Neuronal stem cell (in vitro differentiated cells): ENCODE measurements at regions not wholly inside any gene's neighbourhood (a gene's known extent, or its start where the extent isn't known, plus 50 kb on each side); places are given as distances from the start of the nearest gene placed in this dataset.

Experiments
- DNase-seq: peaks from one replicate; pipeline ENCODE4 v3.0.0-alpha.2; 2013; ENCODE audit warnings: low spot score
- H2AFZ ChIP-seq: one replicate; pipeline ENCODE4 v1.6.1; 2013; ENCODE audit warnings: mild to moderate bottlenecking, low read length, inconsistent platforms
- H2AK5ac ChIP-seq: 2 replicates; pipeline ENCODE4 v1.6.1; 2013; ENCODE audit warnings: low read depth, mild to moderate bottlenecking, inconsistent platforms, low read length, moderate library complexity, mixed read lengths
- H2BK120ac ChIP-seq: 2 replicates; pipeline ENCODE4 v1.6.1; 2013; ENCODE audit warnings: low read depth, mild to moderate bottlenecking, inconsistent platforms, low read length, moderate library complexity, mixed read lengths
- H2BK12ac ChIP-seq: one replicate; pipeline ENCODE4 v1.6.1; 2013; ENCODE audit warnings: low read length, inconsistent platforms
- H2BK15ac ChIP-seq: 2 replicates; pipeline ENCODE4 v1.6.1; 2013; ENCODE audit warnings: mild to moderate bottlenecking, low read length, inconsistent platforms, mixed read lengths
- H2BK5ac ChIP-seq: one replicate; pipeline ENCODE4 v1.6.1; 2013; ENCODE audit warnings: inconsistent platforms, mild to moderate bottlenecking, low read length, moderate library complexity
- H3K14ac ChIP-seq: one replicate; pipeline ENCODE4 v1.6.1; 2013; ENCODE audit warnings: low read length, inconsistent platforms
- H3K18ac ChIP-seq: 2 replicates; pipeline ENCODE4 v1.6.1; 2013; ENCODE audit warnings: low read length, inconsistent platforms
- H3K23ac ChIP-seq: 2 replicates; pipeline ENCODE4 v1.6.1; 2013; ENCODE audit warnings: low read depth, mild to moderate bottlenecking, mixed read lengths, low read length, inconsistent platforms; ENCODE audit not compliant: poor library complexity
- H3K27ac ChIP-seq: replicated peaks from 3 replicates; pipeline ENCODE4 v1.5.1; 2013; ENCODE audit warnings: low read length, inconsistent platforms
- H3K27me3 ChIP-seq, 3 experiments: 2 replicates each; pipeline ENCODE4 v1.6.1; 2013; ENCODE audit warnings: low read length in 3 of 3, mild to moderate bottlenecking in 2 of 3, inconsistent platforms in 1 of 3, low read depth in 1 of 3, mixed read lengths in 1 of 3, moderate library complexity in 1 of 3; ENCODE audit not compliant: control insufficient read depth in 3 of 3, insufficient read depth in 3 of 3
- H3K36me3 ChIP-seq, 2 donors: replicated peaks in 1 of 2; 2 replicates each; pipeline ENCODE4 v1.6.1; 2013; ENCODE audit warnings: low read length in 2 of 2; ENCODE audit not compliant: control insufficient read depth in 2 of 2, insufficient read depth in 2 of 2
- H3K4ac ChIP-seq: 2 replicates; pipeline ENCODE4 v1.6.1; 2013; ENCODE audit warnings: inconsistent platforms, mild to moderate bottlenecking, low read length, moderate library complexity
- H3K4me1 ChIP-seq, 2 donors: 1 replicate in 1 of 2; 2 replicates in 1 of 2; pipeline ENCODE4 v1.6.1; 2013; ENCODE audit warnings: low read length in 2 of 2, low read depth in 1 of 2; ENCODE audit not compliant: control insufficient read depth in 2 of 2, insufficient read depth in 1 of 2
- H3K4me2 ChIP-seq: one replicate; pipeline ENCODE4 v1.6.1; 2013; ENCODE audit warnings: mild to moderate bottlenecking, low read length, inconsistent platforms; ENCODE audit not compliant: insufficient read depth, poor library complexity, severe bottlenecking
- H3K4me3 ChIP-seq, 2 donors: 2 replicates each; pipeline ENCODE4 v1.5.1; 2013; ENCODE audit warnings: low read length in 2 of 2, mild to moderate bottlenecking in 2 of 2, inconsistent platforms in 1 of 2, moderate library complexity in 1 of 2
- H3K79me1 ChIP-seq: one replicate; pipeline ENCODE4 v1.6.1; 2013; ENCODE audit warnings: low read depth, mild to moderate bottlenecking, inconsistent platforms, low read length, moderate library complexity
- H3K9ac ChIP-seq: one replicate; pipeline ENCODE4 v1.6.1; 2013; ENCODE audit warnings: mild to moderate bottlenecking, low read depth, low read length, inconsistent platforms; ENCODE audit not compliant: poor library complexity
- H3K9me3 ChIP-seq, 2 donors: replicated peaks in 1 of 2; 2 replicates each; pipeline versions ENCODE3 to v1.6.1; 2013; ENCODE audit warnings: low read length in 2 of 2, mild to moderate bottlenecking in 2 of 2, inconsistent platforms in 1 of 2, low read depth in 1 of 2, mixed read lengths in 1 of 2, moderate library complexity in 1 of 2; ENCODE audit not compliant: control insufficient read depth in 2 of 2, insufficient read depth in 1 of 2
- H4K8ac ChIP-seq: one replicate; pipeline ENCODE4 v1.6.1; 2013; ENCODE audit warnings: low read depth, mild to moderate bottlenecking, inconsistent platforms, low read length, moderate library complexity
- H4K91ac ChIP-seq: one replicate; pipeline ENCODE4 v1.6.1; 2013; ENCODE audit warnings: low read length, low read depth, mild to moderate bottlenecking, inconsistent platforms; ENCODE audit not compliant: poor library complexity
- WGBS, 2 donors: extraction: QIAGEN DNeasy Blood & Tissue Kit; methylation state at CpG; one replicate each; pipeline ENCODE4 v1.1.7; 2013; ENCODE audit warnings: missing lambda C conversion rate in 2 of 2, mixed read lengths in 1 of 2; ENCODE audit not compliant: insufficient read length in 2 of 2, insufficient replicate concordance in 1 of 2; ENCODE audit errors: extremely low coverage in 2 of 2; 5-methylcytosine and 5-hydroxymethylcytosine counted together

- Histone ChIP-seq H4K91ac (no peak overlapping the region), H3K14ac (no peak overlapping the region), H2AFZ (no peak overlapping the region), H3K36me3 (no peaks in the 10 kb centered on the region), H3K18ac (no peak overlapping the region), H2BK120ac (no peak overlapping the region), H3K9ac (no peak overlapping the region), H3K79me1 (no peaks in the 10 kb centered on the region), H3K4me2 (no peak overlapping the region), H3K9me3 (no peaks in the 10 kb centered on the region), H2AK5ac (no peak overlapping the region), H3K27me3 (no peaks in the 10 kb centered on the region), H2BK5ac (no peak overlapping the region), H3K4ac (no peak overlapping the region), H3K27ac (no peak overlapping the region), H3K4me3 (no peak overlapping the region), H3K4me1 (peaks cover 0 to 2% of the 10 kb centered on the region in 2 donors), H3K23ac (no peak overlapping the region), H2BK15ac (no peak overlapping the region), H2BK12ac (no peak overlapping the region), H4K8ac (no peak overlapping the region)
- DNase-seq, result no peak
These were observed 316.9 kb downstream of the ZNF621 start for GRCh38 chr3:40841570-40842109.

- H2AK5ac ChIP-seq, result no peak overlapping the region
- no peak overlapping the region for H3K14ac ChIP-seq
- no peak overlapping the region for H2BK12ac ChIP-seq
- H4K91ac ChIP-seq, result no peak overlapping the region
- no peak for DNase-seq
- H3K9ac ChIP-seq, result no peak overlapping the region
- H3K36me3 ChIP-seq, result no peaks in the 10 kb centered on the region
- no peaks in the 10 kb centered on the region for H3K27me3 ChIP-seq
- no peaks in the 10 kb centered on the region for H3K79me1 ChIP-seq
- no peak overlapping the region for H2BK120ac ChIP-seq
- H2BK15ac ChIP-seq, result no peak overlapping the region
- no peak overlapping the region for H4K8ac ChIP-seq
- H2BK5ac ChIP-seq, result no peak overlapping the region
- H3K4me1 ChIP-seq, result peaks cover 0 to 7% of the 10 kb centered on the region in 2 donors
- no CpG with 5 or more reads among the region's 11 CpGs for whole genome bisulfite sequencing, 2 donors
- no peaks in the 10 kb centered on the region for H3K9me3 ChIP-seq
- H3K23ac ChIP-seq, result no peak overlapping the region
- no peak overlapping the region for H3K18ac ChIP-seq
- H3K27ac ChIP-seq, result no peak overlapping the region
- H3K4me2 ChIP-seq, result no peak overlapping the region
- H2AFZ ChIP-seq, result no peak overlapping the region
- no peak overlapping the region for H3K4ac ChIP-seq
- H3K4me3 ChIP-seq, result no peak overlapping the region
These were observed 318.0 kb downstream of the ZNF621 start for GRCh38 chr3:40842714-40843113.

GRCh38 chr3:40843208-40843624 lies 318.5 kb downstream of the ZNF621 start:
- no peak for DNase-seq
- no peak overlapping the region for H3K27ac ChIP-seq
- H3K4me2 ChIP-seq, result no peak overlapping the region
- no peak overlapping the region for H2BK120ac ChIP-seq
- H3K4me1 ChIP-seq, result peaks cover 0 to 10% of the 10 kb centered on the region in 2 donors
- no peaks in the 10 kb centered on the region for H3K79me1 ChIP-seq
- no peak overlapping the region for H4K8ac ChIP-seq
- no peak overlapping the region for H2BK15ac ChIP-seq
- no peak overlapping the region for H2BK5ac ChIP-seq
- H3K27me3 ChIP-seq, result no peaks in the 10 kb centered on the region
- no peak overlapping the region for H3K18ac ChIP-seq
- H2AFZ ChIP-seq, result no peak overlapping the region
- H4K91ac ChIP-seq, result no peak overlapping the region
- H3K23ac ChIP-seq, result no peak overlapping the region
- no CpG with 5 or more reads among the region's 2 CpGs for WGBS, 2 donors
- no peak overlapping the region for H3K9ac ChIP-seq
- H3K36me3 ChIP-seq, result no peaks in the 10 kb centered on the region
- H3K9me3 ChIP-seq, result no peaks in the 10 kb centered on the region
- H3K4ac ChIP-seq, result no peak overlapping the region
- no peak overlapping the region for H3K14ac ChIP-seq
- no peak overlapping the region for H2AK5ac ChIP-seq
- H2BK12ac ChIP-seq, result no peak overlapping the region
- H3K4me3 ChIP-seq, result no peak overlapping the region

- no peaks in the 10 kb centered on the region for H3K9me3 ChIP-seq
- H3K79me1 ChIP-seq, result no peaks in the 10 kb centered on the region
- H3K9ac ChIP-seq, result no peak overlapping the region
- H2BK15ac ChIP-seq, result no peak overlapping the region
- H2BK5ac ChIP-seq, result no peak overlapping the region
- no peak overlapping the region for H3K27ac ChIP-seq
- no peak overlapping the region for H3K18ac ChIP-seq
- no peak overlapping the region for H4K8ac ChIP-seq
- no peak overlapping the region for H3K4me2 ChIP-seq
- no peak overlapping the region for H2AFZ ChIP-seq
- no peak overlapping the region for H2AK5ac ChIP-seq
- H4K91ac ChIP-seq, result no peak overlapping the region
- no peak overlapping the region for H3K14ac ChIP-seq
- H3K27me3 ChIP-seq, result no peaks in the 10 kb centered on the region
- peaks cover 0 to 10% of the 10 kb centered on the region in 2 donors for H3K4me1 ChIP-seq
- WGBS, 2 donors, result no CpG with 5 or more reads among the region's 7 CpGs
- H3K36me3 ChIP-seq, result no peaks in the 10 kb centered on the region
- H3K4me3 ChIP-seq, result no peak overlapping the region
- H3K23ac ChIP-seq, result no peak overlapping the region
- H3K4ac ChIP-seq, result no peak overlapping the region
- no peak for DNase-seq
- no peak overlapping the region for H2BK12ac ChIP-seq
- no peak overlapping the region for H2BK120ac ChIP-seq
These were observed 319.2 kb downstream of the ZNF621 start for GRCh38 chr3:40843851-40844548.
